Activated T-cell treated with anti-CD3 and anti-CD28 coated beads for 48 hours (primary cell): ENCODE measurements at regions not wholly inside any gene's neighbourhood (a gene's known extent, or its start where the extent isn't known, plus 50 kb on each side); places are given as distances from the start of the nearest gene placed in this dataset.
"Not testable (repeated sequence)": the region's sequence is repeated elsewhere in the genome, so short reads cannot be mapped to it uniquely, and the experiment has no call there.

Experiments used
- DNase-seq: peaks from one replicate; pipeline ENCODE4 v3.0.0-alpha.2; 2020; ENCODE audit warnings: low read depth

DNA sequence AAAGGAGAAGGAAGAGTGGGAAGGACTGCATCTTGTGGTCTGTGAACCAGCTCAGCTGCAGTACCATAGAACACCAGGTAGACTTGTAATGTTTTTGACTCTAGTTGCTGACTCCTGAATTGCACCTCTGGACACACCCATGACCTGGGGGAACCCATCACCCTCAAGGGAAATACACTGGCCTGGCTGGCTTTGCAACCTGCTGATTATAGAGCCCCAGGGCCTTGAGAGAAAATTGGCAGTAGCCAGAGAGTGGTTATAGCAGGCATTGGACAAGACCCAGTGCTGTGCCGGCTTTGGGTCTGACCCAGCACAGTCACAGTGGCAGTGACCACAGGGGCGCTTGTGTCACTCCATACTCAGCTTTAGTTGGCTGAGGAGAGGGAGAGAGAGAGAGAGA, 902.3 kb downstream of the GRID1 start:
- no peak for DNase-seq

DNA sequence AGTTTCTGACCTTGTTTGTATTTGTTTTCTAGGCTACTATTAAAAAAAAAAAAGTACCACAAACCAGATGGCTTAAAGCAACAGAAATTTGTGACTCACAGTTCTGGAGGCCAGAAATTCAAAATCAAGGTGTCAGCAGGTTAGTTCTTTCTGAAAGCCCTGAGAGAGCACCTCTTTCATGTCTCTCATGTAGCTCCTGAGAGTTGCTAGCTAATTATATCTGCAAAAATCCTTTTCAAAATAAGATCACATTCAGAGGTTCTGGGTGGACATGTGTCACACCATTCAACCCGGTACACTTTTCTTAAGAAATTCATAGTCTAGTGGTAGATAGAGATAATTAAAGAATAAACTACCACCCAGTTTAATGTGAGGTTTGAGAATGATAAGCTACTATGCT, 888.6 kb downstream of the GRID1 start:
- no peak for DNase-seq

DNA sequence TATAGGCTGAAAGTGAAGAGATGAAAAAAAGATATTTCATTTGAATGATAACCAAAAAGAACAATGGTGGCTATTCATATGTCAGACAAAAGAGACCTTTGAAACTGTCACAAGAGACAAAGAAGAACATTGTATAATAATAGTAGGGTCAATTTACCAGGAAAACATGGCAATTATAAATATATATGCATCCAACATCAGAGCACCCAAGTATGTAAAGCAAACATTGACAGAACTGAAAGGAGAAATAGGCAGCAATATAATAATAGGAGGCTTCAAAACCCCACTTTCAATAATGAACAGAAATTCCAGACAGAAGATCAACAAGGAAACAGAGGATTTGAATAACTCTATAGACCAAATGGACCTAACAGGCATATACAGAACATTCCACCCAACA, 876.2 kb downstream of the GRID1 start:
- DNase-seq: no peak

DNA sequence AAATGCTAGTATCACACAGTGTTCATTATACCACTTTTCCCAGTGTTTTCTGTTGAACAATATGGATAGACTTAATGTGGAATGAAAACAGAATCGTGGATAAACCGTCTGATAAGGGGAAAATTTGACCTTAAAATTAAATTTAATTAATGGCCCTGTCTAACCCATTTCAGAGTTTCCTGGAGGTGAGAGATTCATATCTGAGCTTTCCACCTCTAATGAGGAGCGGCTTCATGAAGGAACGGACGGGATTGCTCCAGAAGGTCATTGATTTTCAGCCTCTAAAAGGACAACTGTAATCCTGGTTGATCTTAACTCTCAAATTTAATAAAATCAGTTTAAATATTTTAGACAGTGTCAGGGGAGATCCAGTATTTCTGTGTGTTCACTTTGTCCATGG, 874.9 kb downstream of the GRID1 start:
- no peak for DNase-seq

DNA sequence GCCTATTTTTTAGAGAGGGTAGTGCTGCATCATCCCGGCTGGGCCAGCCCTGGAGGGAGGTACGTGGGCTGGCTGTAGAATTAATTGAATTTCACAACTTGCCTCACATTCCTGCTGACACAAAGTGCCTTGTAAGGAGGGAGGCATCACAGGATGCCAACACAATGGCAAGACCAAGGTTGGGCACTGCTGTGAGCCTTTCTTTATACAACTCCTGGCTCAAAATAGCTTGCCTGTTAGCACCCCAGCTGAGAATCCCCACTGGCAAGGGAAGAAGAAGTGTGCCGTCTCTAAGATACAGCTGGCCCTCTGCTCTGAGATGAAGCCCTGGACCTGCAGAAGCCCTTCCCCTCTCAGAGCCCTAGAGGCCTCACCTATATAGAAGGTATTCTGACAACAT, 873.9 kb downstream of the GRID1 start:
- no peak for DNase-seq

DNA sequence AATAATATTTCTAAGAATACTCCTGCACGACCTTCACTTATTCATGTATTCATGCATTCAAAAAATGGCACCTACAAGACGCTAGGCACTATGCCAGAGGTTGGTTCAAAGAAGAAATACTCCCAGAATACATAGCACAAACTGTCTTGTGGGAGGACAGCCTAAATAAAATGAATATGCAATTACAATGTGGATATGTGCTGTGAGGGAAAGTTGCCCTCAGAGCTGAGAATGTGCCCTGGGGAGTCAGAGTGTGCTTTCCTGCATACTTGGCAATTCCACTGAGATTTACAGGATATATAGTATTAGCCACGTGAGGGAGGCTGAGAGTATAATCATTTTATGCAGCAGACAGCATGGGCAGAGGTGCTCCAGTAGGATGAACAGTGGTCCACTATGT, 872.9 kb downstream of the GRID1 start:
- no peak for DNase-seq

DNA sequence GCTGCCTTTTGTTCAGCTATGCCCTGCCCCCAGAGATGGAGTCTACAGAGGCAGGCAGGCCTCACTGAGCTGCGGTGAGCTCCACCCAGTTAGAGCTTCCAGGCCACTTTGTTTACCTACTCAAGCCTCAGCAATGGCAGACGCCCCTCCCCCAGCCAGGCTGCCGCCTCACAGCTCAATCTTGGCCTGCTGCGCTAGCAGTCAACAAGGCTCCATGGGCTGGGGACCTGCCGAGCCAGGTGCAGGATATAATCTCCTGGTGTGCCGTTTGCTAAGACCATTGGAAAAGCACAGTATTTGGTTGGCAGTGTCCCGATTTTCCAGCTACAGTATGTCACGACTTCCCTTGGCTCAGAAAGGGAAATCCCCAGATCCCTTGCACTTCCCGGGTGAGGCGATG, 862.0 kb downstream of the GRID1 start:
- not testable (repeated sequence) for DNase-seq

DNA sequence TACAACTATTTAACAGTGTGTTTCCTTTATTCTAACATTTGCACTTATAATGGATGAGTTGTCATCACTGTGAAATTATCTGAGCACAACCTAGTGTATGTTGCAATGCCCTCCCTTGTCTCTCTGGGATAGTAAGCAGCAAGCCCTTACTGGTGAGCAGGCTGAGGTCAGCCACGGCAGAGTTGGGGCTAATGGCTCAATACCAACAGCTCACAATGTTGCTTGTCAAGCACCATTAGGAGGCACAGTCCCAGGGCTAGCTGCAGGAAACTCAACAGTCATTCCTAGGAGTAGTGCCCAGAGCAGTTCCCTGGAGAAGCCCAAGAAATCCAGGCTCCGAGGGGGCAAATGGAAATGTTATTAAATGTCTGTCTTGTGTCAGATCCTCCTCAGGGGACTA, 858.4 kb downstream of the GRID1 start:
- DNase-seq: no peak

DNA sequence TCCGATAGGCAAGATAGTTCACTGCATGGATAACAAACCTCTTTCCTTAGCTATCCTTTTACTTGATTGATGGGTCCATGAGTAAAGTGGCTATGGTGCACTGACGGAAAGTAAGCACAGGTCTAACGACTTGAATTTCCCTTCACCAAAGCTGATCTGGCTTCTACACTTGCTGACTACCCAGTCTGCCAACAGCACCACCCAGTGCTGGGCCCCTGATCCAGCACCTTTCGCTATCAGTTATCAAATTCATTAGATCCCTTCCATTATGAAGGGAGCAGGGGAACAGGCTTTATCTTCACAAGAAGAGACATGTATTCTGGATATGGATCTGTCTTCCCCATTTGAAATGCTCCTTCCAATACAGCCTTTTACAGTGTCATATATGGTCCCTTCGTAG, 855.9 kb downstream of the GRID1 start:
- no peak for DNase-seq

DNA sequence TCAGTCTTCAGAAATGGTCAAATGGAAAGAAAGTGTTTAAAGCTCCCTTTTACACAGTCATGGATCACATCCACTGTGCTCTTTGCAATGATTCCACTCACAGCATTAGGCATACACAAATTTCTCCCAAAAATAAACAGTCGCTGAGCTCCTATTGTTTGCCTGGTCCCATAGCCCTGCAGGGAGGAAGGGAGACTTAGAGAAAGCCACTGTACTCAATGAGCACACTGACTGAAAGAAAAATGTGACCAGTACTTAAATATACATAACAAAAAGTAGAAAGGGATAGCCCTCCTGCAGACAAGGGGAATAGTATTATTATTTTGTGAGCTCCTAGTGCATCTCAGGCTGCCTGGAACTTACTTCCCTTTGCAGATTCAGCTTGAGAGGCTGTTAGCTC, 853.2 kb downstream of the GRID1 start:
- DNase-seq: no peak

DNA sequence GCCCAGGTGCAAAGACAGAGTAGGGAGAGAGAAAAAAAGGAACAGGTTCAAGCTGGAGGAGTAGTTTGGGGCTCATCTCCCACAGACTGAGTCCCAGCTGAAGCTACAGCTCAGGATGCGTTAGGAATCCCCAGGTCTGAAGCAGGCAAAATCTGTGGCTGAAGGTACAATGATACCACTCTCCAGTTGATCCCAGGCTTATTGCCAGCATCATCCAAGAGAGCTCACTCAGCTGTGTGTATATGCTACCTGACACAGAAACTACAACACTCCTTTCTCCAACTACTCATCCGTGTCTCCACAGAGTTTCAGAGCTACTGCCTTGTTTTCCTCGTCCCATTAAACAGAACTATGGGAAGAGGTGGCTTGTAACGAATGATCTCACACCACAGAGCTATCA, 851.3 kb downstream of the GRID1 start:
- DNase-seq: no peak

DNA sequence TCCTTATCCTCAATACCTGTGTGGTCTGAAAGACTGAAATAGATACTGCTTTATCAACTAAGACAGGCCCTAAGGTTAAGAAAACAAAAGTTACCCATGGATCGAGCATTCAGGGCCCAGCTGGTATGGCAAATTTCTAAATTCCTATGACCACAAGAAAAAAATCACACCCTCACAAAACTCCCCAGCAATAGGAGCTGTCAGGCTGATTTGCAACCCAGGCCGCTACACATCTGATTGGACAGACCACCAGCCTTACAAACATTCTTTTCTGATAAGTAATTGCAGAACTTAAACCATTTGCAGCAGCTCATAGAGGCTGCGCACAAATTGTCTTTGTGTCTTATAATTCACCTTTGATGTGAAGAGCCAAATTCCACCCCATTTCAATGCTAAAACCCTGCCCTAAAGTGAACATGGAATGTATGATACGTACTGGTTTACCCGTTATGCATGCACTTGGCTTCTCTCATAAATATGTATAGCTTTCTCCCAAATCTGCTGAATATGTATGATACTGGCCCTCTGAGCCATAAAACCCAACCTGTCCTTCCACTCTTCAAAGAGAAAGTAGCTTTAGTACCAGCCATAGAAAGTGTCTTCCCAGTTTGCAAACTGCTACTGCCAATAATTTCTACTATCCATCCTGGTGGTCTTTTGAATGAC, 842.5 kb downstream of the GRID1 start:
- no peak for DNase-seq

DNA sequence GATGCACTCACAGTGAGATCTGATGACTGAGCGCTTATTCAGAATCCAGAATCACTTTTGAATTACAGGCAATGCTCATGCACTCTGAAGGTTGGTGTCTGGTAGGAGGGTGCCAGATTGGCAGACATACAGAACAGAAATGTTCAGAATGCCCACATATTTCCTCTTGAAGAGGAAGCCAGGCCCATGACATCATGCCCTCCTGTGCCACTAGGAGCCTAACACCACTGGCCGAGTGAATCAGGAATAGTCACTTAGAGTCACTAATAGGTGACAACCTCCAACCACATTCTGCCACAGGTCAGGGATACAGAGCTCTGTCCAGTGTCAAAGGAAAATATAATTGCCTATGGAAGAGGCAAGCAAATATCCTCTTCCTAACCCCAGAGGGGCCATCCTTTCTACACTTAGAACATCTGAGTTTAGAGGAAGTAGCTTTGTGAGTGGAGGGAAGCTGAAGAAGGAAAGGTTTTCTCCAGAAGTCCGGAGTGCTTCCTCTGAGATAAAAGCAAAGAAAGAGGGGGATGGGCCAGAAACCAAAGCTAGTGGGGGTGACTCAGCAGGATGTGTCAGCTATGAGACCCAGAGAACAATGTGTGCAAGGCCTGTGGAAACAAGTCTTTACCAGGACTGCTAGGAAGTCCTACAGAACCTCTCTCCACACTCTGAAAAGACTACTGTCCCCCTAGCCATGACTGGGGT, 838.8 kb downstream of the GRID1 start:
- DNase-seq: no peak

DNA sequence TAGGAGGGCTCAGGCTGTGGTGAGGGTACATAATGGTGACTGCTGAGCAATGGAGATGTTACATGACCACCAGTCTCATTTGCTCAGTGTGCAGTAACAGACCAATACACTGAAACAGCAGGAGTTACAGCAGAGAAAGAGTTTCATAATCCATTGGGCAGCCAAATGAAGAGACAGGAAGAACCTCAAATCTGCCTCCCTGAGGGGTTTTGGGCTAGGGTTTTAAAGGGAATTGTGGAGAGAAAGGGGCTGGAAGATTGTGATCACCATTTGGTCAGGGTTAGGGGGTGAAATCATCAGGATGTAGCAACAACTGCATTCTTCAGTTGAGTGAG, 838.3 kb downstream of the GRID1 start:
- no peak for DNase-seq

DNA sequence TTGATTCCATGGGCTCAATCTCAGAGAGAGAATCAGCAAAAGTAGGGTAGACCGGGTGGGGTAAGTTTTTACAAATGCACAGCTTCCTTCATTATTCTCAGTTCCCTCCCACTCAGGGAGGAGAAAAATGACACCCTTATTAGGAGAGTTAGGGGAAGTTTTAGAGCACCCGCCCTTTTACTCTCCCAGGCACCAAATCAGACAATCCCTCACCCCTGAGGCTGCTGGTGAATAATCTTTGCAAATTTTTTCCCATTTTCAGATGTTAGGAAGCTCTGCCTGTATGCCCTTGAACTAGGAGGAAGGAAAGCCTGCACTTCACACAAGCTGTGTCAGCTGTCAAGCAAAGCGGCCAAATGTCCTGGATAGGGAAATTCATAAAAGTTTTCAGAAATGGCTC, 834.9 kb downstream of the GRID1 start:
- no peak for DNase-seq

DNA sequence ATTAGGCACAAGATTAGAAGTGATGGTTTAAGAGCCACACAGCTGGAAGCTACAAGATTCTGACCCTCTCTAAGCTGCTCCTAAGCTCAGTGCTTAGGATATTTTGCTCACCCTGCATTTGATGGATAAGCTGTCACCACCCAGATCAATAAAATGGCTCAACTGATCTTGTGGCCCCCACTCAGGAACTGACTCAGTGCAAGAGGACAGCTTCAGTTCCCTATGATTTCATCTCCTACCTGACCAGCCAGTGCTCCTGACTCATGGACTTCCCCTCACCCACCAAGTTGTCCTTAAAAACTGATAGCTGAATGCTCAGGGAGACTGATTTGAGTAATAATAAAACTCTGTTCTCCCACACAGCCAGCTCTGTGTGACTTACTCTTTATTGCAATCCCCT, 833.8 kb downstream of the GRID1 start:
- no peak for DNase-seq

DNA sequence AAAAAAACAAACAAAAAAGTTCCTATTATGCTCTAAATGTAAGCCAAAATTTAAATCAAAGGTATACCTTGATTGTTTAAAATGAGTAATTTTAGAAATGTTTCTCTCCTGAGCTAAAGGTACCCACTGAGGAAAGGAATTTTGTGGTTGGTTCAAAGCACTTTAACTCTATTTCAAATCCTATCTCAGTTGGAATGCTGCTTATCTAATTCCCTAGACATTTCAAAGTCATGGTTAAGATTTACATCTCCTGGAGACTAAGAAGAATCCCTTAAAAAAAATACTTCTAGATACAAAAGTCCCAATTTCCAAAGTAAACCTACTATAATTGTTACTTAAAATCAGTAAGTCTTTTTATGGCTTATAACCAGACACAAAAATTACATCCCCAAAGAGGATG, 830.7 kb downstream of the GRID1 start:
- DNase-seq: no peak

DNA sequence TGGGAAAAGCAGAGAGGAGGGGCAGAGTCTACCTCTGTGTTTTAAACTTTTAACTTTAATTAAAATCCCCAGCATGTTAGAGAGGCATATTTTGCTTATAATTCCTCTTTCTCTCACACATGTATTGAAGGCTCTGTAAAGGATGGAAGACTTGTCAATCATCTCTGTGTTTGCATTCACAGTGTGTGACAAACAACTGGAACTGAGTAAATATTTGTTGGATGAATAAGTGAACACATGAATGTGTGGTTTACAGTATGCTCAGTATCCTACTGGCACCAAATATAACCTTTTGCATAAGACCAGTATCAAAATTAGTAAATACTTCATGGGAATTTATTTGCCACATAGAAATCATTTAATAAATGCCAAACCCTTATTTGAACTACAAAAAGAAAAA, 829.0 kb downstream of the GRID1 start:
- DNase-seq: no peak

DNA sequence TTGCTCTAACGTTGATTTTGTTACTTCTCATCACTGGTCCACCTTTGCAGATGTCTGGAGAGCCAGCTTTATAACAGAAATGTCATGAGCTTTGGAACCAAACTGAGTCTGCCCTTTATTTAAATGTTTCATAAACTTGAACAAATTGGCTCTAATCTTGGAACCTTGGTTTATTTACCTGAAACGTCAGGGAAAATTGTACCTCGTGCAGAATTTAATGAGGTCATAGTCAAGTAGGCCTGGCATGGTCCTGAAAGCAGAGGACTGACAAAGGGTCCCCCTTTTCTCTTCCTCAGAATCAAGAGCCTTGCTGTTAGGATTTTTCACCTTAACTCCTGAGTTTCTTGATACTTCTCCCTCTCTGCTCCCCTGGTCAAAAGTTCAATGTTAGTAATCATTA, 828.0 kb downstream of the GRID1 start:
- no peak for DNase-seq

DNA sequence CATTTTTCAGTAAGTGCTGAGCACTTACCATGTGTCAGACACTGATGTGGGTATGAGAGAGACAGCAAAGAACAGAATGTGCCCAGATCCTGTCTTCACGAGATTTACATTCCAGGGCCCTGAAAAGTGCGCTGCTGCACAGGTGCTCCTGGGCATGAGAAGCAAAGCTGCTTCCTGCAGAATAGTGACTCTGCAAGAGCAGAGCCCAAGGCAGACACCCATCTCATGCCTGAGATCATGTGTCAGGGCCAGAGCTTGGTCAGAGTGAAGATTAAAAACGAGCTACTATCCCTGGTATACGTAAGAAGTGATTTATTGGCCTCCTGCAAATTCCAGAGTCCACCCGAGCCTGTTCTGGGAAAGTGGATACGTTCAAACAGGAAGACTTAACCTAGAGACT, 824.4 kb downstream of the GRID1 start:
- no peak for DNase-seq

DNA sequence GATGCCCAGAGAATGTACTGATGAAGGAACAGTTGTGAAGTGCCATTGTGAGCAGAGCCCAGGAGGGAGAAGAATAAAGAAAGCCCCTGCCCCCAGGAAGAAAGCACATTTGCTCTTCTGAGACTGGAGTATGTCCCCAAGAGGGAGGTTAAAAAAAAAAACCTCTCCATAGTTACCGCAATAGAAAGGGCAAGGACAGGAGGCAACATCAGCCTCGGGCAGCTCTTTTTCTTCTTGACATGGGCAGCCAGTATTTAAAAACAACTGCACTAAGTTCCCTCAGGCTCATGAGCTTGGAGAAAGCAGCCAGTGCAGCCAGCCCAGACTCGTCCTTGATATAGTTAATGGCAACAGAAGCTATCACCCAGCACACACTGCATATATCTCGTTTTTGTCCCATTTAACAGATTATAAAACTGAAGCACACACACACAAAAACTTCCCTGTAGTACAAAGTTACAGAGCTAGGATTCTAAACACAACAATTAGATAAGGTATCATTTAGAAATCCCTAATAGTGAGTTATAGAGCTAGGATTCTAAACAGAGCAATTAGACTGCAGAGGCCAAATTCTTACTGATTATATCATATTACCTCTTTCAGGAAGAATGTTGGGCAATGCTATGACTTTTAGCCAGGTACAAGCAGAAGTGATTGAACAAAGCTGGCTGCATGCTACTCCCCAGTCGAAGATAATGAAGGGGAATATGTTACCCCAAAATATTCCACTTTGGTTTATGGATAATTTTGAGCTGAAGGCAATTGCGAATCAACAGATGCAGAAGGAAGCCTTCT, 823.5 kb downstream of the GRID1 start:
- DNase-seq: no peak

DNA sequence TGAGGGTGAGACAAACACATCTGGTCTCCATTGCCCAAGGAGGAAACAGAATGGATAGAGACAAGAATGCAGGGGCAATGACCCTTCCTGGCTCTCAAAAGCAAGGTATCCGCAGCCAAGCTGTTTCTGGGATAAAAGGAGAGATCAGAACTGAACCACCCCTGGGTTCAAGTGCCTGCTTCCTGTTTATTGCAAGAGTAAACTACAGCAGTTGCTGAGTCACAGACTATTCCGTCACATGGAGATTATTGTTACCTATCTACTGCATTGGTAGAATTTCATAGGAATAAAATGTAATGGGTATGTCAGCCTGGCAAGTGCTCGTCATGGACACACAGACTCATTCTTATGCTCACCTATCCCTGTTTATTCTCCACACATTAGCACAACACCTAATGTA, 821.6 kb downstream of the GRID1 start:
- DNase-seq: no peak

DNA sequence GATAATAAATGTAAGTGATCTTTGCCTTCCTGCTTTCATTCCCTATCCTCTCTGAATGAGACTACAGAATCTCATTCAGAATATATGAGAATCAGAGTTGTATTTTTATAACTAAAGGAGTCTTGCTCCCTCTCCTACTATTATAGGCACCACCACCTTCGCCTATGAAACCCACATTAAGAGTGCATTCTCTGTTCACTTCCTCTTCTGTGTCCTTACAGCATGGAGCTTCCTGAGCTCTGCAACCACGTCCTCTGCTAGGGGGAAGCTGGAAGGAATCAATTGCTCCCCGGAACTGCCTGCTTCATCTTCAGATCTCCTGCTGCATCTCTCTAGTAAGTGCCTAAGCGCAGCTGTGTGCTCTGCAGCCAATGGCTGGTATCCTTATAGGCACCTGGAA, 820.7 kb downstream of the GRID1 start:
- DNase-seq: no peak
